Panc1 (cell line): ENCODE measurements at regions not wholly inside any gene's neighbourhood (a gene's known extent, or its start where the extent isn't known, plus 50 kb on each side); places are given as distances from the start of the nearest gene placed in this dataset.

Experiments
- ATAC-seq: fragments of 200-7000 bp; cut with Tn5 transposase; 2 replicates; pipeline ENCODE4 v1.9.1; 2020; ENCODE audit warnings: mild to moderate bottlenecking, moderate library complexity
- BruUV-seq: library from RNA; stranded (reverse); fragments of 400-500 nt; replicated peaks from 2 replicates; lab custom pipeline; 2021; lab: Mats Ljungman, UMichigan
- CTCF ChIA-PET: fragments of 300-600 bp; sonication (Branson Sonifier 250); formaldehyde crosslinking; loops from one replicate; lab custom pipeline; 2022; ENCODE audit warnings: antibody characterized with exemption; lab: Charles Lee
- POLR2A ChIA-PET: fragments of 300-600 bp; sonication (Branson Sonifier 250); formaldehyde crosslinking; loops from one replicate; lab custom pipeline; 2022; ENCODE audit warnings: antibody characterized with exemption; lab: Charles Lee
- DNase-seq: peaks from one replicate; pipeline ENCODE4 v3.0.0-alpha.2; 2010; ENCODE audit warnings: low read depth, low spot score
- H3K27ac ChIP-seq: 2 replicates; pipeline ENCODE4 v1.5.1; 2011; ENCODE audit warnings: mild to moderate bottlenecking, low read length, inconsistent platforms
- H3K27me3 ChIP-seq: fragments of 200-500 bp; sonication (Bioruptor generic); 2 replicates; pipeline ENCODE4 v1.6.0; 2014; ENCODE audit warnings: low read length, inconsistent platforms; ENCODE audit not compliant: control insufficient read depth, insufficient read depth
- H3K36me3 ChIP-seq: fragments of 200-500 bp; sonication (Bioruptor generic); 2 replicates; pipeline ENCODE4 v1.5.1; 2014; ENCODE audit warnings: inconsistent platforms, mild to moderate bottlenecking, low read length, moderate library complexity; ENCODE audit not compliant: control insufficient read depth, insufficient read depth
- H3K4me1 ChIP-seq: 2 replicates; pipeline ENCODE4 v1.5.1; 2011; ENCODE audit warnings: inconsistent platforms, mild to moderate bottlenecking, low read length, moderate library complexity; ENCODE audit not compliant: control insufficient read depth, insufficient read depth
- H3K4me3 ChIP-seq, 2 experiments: 2 replicates each; pipeline ENCODE4 v1.5.1; 2011 to 2012; ENCODE audit warnings: low read depth in 2 of 2, low read length in 2 of 2, mild to moderate bottlenecking in 2 of 2, inconsistent platforms in 1 of 2, moderate library complexity in 1 of 2
- H3K9me3 ChIP-seq: fragments of 200-500 bp; sonication (Bioruptor generic); 2 replicates; pipeline ENCODE4 v1.5.1; 2014; ENCODE audit warnings: low read depth, mild to moderate bottlenecking, inconsistent platforms, low read length, moderate library complexity; ENCODE audit not compliant: control insufficient read depth, insufficient read depth
- CTCF ChIP-seq: fragments of 450-650 bp; IDR thresholded peaks from 2 replicates; pipeline ENCODE4 v1.5.1; 2017; ENCODE audit warnings: mild to moderate bottlenecking
- POLR2AphosphoS5 ChIP-seq: IDR thresholded peaks from 2 replicates; pipeline ENCODE4 v1.6.1; 2012; ENCODE audit warnings: mild to moderate bottlenecking, low read depth, low read length, moderate library complexity
- REST ChIP-seq, 2 experiments: IDR thresholded peaks; 2 replicates each; pipeline ENCODE4 v1.6.1; 2011 to 2012; ENCODE audit warnings: low read depth in 2 of 2, control low read depth in 1 of 2, low read length in 1 of 2, mild to moderate bottlenecking in 1 of 2, moderate library complexity in 1 of 2; ENCODE audit not compliant: insufficient read depth in 1 of 2
- SIN3A ChIP-seq: IDR thresholded peaks from 2 replicates; pipeline ENCODE4 v1.6.1; 2012; ENCODE audit warnings: low read depth, mild to moderate bottlenecking, low read length, moderate library complexity, borderline replicate concordance; ENCODE audit not compliant: insufficient read depth
- TCF7L2 ChIP-seq: IDR thresholded peaks from 2 replicates; pipeline ENCODE4 v1.6.1; 2011; ENCODE audit warnings: mild to moderate bottlenecking, low read depth, low read length, inconsistent platforms
- in situ Hi-C: cut with HindIII; loops from 2 replicates; pipeline ENCODE4 v1.10.0; 2016; ENCODE audit warnings: low sequenced_read_pairs, low pct_unique_long_range_greater_than_20kb
- intact Hi-C: fragments of 100-400 bp; cut with micrococcal nuclease; formaldehyde crosslinking; loops from one replicate; pipeline ENCODE4 v1.10.0; 2022; ENCODE audit not compliant: unreplicated experiment

GRCh38 chr2:156079845-156080244 is 252.7 kb downstream of the NR4A2 start:
- H3K4me1 ChIP-seq, result no peaks in the 10 kb centered on the region
- H3K36me3 ChIP-seq, result no peaks in the 10 kb centered on the region
- no peak overlapping the region for H3K4me3 ChIP-seq
- H3K27me3 ChIP-seq, result no peaks in the 10 kb centered on the region
- ChIA-PET CTCF (no interaction called here), POLR2A (no interaction called here)
- H3K27ac ChIP-seq, result no peak overlapping the region
- no peaks in the 10 kb centered on the region for H3K9me3 ChIP-seq
- no TSS peak for BruUV-seq
- no peak for DNase-seq
- no peak for TF ChIP-seq POLR2AphosphoS5
- no peak for TF ChIP-seq REST (IDR thresholded peaks at IDR 0.05; ENCODE audit: insufficient read depth in 1 of 2, low read depth in 2 of 2, low read length in 1 of 2)
- no peak for TF ChIP-seq TCF7L2
- TF ChIP-seq SIN3A, result no peak
- TF ChIP-seq CTCF, result no peak
- intact Hi-C loops (no loop called here), in situ Hi-C loops (no loop called here)
- ATAC-seq, result no peak

- DNase-seq (no peak), ATAC-seq (no peak)
- no TSS peak for BruUV-seq
- Histone ChIP-seq H3K4me1 (no peaks in the 10 kb centered on the region), H3K27ac (no peak overlapping the region), H3K36me3 (no peaks in the 10 kb centered on the region), H3K9me3 (no peaks in the 10 kb centered on the region), H3K4me3 (no peak overlapping the region), H3K27me3 (no peaks in the 10 kb centered on the region)
- no peak for TF ChIP-seq CTCF
- no peak for TF ChIP-seq TCF7L2
- no peak for TF ChIP-seq POLR2AphosphoS5
- no peak for TF ChIP-seq REST (IDR thresholded peaks at IDR 0.05; ENCODE audit: insufficient read depth in 1 of 2, low read depth in 2 of 2, low read length in 1 of 2)
- no peak for TF ChIP-seq SIN3A
- POLR2A ChIA-PET, result no interaction called here
- CTCF ChIA-PET, result no interaction called here
- intact Hi-C loops, result no loop called here
- in situ Hi-C loops, result no loop called here
Observed at GRCh38 chr2:156077041-156077742, 255.3 kb downstream of the NR4A2 start.
